GM12891 (cell line): ENCODE measurements at regions not wholly inside any gene's neighbourhood (a gene's known extent, or its start where the extent isn't known, plus 50 kb on each side); places are given as distances from the start of the nearest gene placed in this dataset.

Source experiments
- POLR2A ChIP-seq: IDR thresholded peaks from 2 replicates; pipeline ENCODE4 v1.6.1; 2011; ENCODE audit warnings: low read depth, low read length, control low read depth
- POLR2AphosphoS5 ChIP-seq: IDR thresholded peaks from 2 replicates; pipeline ENCODE4 v1.6.1; 2011; ENCODE audit warnings: low read depth, low read length, control low read depth
- POU2F2 ChIP-seq: IDR thresholded peaks from 2 replicates; pipeline ENCODE4 v1.6.1; 2011; ENCODE audit warnings: low read depth, mild to moderate bottlenecking, control low read depth, low read length, moderate library complexity

GRCh38 chr14:40386433-40386832, 954.2 kb upstream of the FBXO33 start:
- TF ChIP-seq POLR2AphosphoS5, result no peak
- TF ChIP-seq POLR2A, result no peak
- no peak for TF ChIP-seq POU2F2
